ENCODE measurements at regions not wholly inside any gene's neighbourhood (a gene's known extent, or its start where the extent isn't known, plus 50 kb on each side); places are given as distances from the start of the nearest gene placed in this dataset.

- TF ChIP-seq CTCF (IDR thresholded peaks at IDR 0.05; ENCODE audit: borderline replicate concordance, extremely low read depth, low read length, poor library complexity, severe bottlenecking) (no peak), EZH2 (IDR thresholded peaks at IDR 0.05; ENCODE audit: borderline replicate concordance, low read depth, low read length, severe bottlenecking) (no peak)
These were observed 183.6 kb downstream of the PRL start for GRCh38 chr6:22113026-22113766.
